ENCODE measurements at regions not wholly inside any gene's neighbourhood (a gene's known extent, or its start where the extent isn't known, plus 50 kb on each side); places are given as distances from the start of the nearest gene placed in this dataset.

- no peak for TF ChIP-seq CTCF (IDR thresholded peaks at IDR 0.05; ENCODE audit: low read depth, low read length, missing control alignments)
- no peak for DNase-seq (ENCODE audit: extremely low read depth, low read depth)
- no peak overlapping the region for H3K4me3 ChIP-seq (replicated peaks; ENCODE audit: low read depth, low read length)
These were observed 191.3 kb downstream of the AACS start for GRCh38 chr12:125256634-125256936.

- no peak for DNase-seq (ENCODE audit: extremely low read depth, low read depth)
- no peak for TF ChIP-seq CTCF (IDR thresholded peaks at IDR 0.05; ENCODE audit: low read depth, low read length, missing control alignments)
- no peak overlapping the region for H3K4me3 ChIP-seq (replicated peaks; ENCODE audit: low read depth, low read length)
These were observed 194.1 kb downstream of the AACS start for GRCh38 chr12:125259178-125259867.

GRCh38 chr12:125262851-125263250 lies 197.6 kb downstream of the AACS start:
- no peak for TF ChIP-seq CTCF (IDR thresholded peaks at IDR 0.05; ENCODE audit: low read depth, low read length, missing control alignments)
- DNase-seq (ENCODE audit: extremely low read depth, low read depth), result no peak
- H3K4me3 ChIP-seq (replicated peaks; ENCODE audit: low read depth, low read length), result no peak overlapping the region

GRCh38 chr12:125263385-125263784 lies 198.2 kb downstream of the AACS start:
- DNase-seq (ENCODE audit: extremely low read depth, low read depth), result no peak
- no peak overlapping the region for H3K4me3 ChIP-seq (replicated peaks; ENCODE audit: low read depth, low read length)
- no peak for TF ChIP-seq CTCF (IDR thresholded peaks at IDR 0.05; ENCODE audit: low read depth, low read length, missing control alignments)

- H3K4me3 ChIP-seq (replicated peaks; ENCODE audit: low read depth, low read length), result no peak overlapping the region
- no peak for DNase-seq (ENCODE audit: extremely low read depth, low read depth)
- TF ChIP-seq CTCF (IDR thresholded peaks at IDR 0.05; ENCODE audit: low read depth, low read length, missing control alignments), result no peak
These were observed 201.9 kb downstream of the AACS start for GRCh38 chr12:125267114-125267513.

- H3K4me3 ChIP-seq (replicated peaks; ENCODE audit: low read depth, low read length), result no peak overlapping the region
- TF ChIP-seq CTCF (IDR thresholded peaks at IDR 0.05; ENCODE audit: low read depth, low read length, missing control alignments), result no peak
- DNase-seq (ENCODE audit: extremely low read depth, low read depth), result no peak
These were observed 204.0 kb downstream of the AACS start for GRCh38 chr12:125269276-125269675.

- no peak for TF ChIP-seq CTCF (IDR thresholded peaks at IDR 0.05; ENCODE audit: low read depth, low read length, missing control alignments)
- H3K4me3 ChIP-seq (replicated peaks; ENCODE audit: low read depth, low read length), result no peak overlapping the region
- DNase-seq (ENCODE audit: extremely low read depth, low read depth), result no peak
These were observed 206.7 kb downstream of the AACS start for GRCh38 chr12:125271892-125272291.
